EH (cell line): ENCODE measurements at regions not wholly inside any gene's neighbourhood (a gene's known extent, or its start where the extent isn't known, plus 50 kb on each side); places are given as distances from the start of the nearest gene placed in this dataset.

Experiments used
- DNase-seq: peaks from one replicate; pipeline ENCODE4 v3.0.0-alpha.2; 2015; ENCODE audit warnings: low read depth

GRCh38 chr3:159791336-159791735, 197.3 kb upstream of the IL12A start:
- DNase-seq, result no peak

- peak; percentile 27 for DNase-seq
Measured at GRCh38 chr3:159792070-159792469, 196.6 kb upstream of the IL12A start.

GRCh38 chr3:159795042-159795441, 193.6 kb upstream of the IL12A start:
- no peak for DNase-seq

DNA sequence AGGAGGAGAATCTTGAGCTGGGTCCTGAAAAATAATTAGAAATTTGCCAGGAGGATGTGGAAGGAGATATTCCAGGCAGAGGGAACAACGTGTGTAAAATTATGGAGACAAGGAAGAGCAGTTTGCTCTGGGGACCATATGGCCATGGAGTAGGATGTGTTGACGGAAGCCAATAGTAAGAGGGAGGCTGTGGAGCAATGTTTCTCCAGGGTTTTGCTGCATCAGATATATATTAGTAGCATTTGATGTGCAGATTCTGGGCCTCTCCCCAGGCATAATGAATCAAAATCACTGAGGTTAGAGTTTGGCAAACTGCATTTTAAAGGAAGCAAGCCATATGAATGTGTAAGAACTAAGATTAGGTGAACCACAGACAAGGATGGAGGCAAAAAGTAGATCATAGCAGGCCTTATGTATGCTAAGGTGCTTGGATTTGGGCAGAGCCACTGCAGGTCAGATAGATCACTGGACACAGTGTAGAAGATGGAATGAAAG, 192.9 kb upstream of the IL12A start:
- DNase-seq, result no peak

DNA sequence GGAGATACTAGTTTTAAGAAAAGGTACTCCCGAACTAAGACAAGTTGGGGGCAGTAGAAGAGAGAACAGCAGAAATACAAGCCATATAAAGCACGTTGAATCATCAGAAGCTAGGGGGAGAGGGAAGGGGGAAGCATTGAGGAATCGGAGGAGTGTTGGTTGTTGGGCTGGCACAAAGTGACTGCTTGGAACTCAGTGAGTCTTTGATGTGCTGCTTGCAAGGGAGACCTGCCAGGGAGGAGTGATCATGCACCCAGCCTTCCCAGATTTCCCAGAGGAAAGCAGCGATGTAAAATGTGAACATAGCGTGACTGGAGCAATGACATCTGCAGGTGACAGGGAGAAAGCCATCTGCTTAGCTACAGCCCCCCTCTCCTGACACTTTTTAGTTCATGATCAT, 192.4 kb upstream of the IL12A start:
- DNase-seq, result no peak

DNA sequence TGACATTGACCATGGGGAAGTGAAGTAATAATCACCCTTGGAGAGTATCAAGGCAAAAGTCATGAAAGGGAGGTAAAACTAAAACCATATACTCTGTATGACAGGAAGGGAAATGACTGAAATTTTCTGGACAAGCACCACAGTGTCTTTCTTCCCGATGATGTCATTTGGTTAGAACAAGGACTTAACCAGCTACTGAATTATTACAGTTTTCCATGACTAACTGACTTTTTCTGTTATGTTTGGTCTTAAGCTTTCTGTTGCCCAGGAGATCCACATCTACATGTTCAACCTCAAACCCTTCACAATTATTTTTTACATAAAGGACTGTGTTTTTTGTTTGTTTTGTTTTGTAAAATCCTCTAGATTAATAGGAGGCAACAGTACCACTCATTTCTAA, 191.9 kb upstream of the IL12A start:
- DNase-seq, result peak; percentile 86

GRCh38 chr3:159797771-159798170, 190.9 kb upstream of the IL12A start:
- DNase-seq, result no peak

DNA sequence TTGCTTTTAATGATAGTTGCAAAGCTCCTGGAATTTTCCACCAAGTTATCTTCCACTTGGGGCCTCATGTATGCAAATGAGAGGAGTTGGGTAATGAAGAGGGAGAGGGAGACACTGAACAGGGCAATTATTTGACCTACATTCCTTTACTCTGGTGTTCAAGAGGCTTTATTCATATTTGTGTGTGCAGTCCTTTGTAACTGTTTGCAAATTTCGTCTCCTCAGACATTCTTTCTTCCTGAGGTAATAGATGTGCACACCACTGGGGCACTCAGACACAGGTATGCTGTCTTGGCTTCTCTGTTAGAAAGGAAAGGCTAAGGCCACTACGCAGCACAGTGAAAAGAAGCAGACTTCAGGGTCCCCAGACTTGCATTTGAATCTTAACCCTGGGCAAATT, 189.7 kb upstream of the IL12A start:
- peak; percentile 77 for DNase-seq

GRCh38 chr3:159800434-159801155, 188.0 kb upstream of the IL12A start:
- DNase-seq, result peak; percentile 55

- no peak for DNase-seq
Measured at GRCh38 chr3:159802864-159803263, 185.8 kb upstream of the IL12A start.

DNA sequence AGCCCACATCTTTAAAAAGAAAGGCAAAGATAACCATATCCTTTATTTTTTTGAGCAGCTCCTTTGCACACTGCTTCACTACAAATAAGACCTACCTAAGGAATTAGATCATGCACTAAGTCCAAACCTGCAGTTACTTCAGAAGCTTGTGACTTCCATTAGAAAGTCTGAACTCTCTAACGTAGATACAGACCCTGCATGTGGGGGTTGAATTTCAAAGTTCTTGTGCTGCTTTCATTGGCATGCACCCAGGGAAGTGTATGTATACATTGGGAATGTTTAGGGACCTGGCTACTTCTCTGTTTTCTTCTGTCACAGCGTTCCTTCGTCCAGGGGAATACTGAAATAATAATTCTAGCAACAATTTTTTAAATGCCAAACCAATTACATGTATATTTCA, 185.2 kb upstream of the IL12A start:
- no peak for DNase-seq

DNA sequence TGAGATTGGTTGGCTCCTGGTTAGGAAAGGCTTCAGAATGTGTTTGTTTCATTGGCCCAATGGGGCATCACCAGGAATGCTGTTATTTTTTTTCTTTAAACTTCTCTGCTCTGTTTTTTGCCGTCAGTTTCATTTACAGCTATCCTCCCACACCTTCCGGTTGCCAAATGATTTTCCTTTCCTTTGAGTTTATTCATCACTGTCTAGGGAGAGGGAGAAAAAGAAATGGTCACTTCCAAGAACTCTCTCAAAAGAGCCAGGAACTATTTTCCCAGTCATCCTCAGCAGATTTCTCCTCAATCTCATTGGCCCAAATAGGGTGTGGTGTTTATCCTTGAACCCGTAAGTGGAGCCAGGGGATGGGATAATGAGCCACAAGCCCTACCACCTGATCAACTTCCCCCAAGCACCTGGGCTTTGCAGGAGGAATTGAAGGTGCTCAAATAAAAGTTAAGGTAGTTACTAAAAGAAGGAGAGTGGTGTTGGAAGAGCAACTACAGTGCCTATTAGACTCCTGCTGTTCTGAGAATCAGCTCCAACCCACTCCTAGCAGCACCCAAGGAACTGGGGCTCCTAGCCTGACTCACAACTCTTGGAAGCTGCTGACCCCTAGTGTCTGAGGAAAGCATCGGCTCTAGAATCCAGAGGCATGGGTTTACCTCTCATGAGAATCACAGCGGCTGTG, 183.8 kb upstream of the IL12A start:
- peak; percentile 89 for DNase-seq

DNA sequence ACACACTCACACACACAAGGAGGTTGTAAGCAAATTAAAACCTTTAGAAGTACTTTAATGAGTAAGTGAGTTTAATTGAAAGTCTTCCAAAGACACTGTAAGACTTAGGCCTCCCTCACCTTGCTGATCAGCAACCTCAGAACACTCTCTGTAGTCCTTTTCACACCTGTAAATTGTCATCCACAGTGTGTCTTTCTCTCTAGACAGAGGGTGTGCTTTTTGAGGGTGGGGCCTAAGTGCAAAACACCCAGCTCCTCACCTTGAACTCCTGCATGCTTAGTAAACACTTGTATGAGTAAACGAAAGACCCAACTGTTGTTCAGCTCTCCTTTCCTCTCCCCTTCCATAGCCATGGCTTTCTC, 183.2 kb upstream of the IL12A start:
- no peak for DNase-seq

GRCh38 chr3:159806412-159806811, 182.2 kb upstream of the IL12A start:
- no peak for DNase-seq

GRCh38 chr3:159807137-159808040, 181.2 kb upstream of the IL12A start:
- no peak for DNase-seq

DNA sequence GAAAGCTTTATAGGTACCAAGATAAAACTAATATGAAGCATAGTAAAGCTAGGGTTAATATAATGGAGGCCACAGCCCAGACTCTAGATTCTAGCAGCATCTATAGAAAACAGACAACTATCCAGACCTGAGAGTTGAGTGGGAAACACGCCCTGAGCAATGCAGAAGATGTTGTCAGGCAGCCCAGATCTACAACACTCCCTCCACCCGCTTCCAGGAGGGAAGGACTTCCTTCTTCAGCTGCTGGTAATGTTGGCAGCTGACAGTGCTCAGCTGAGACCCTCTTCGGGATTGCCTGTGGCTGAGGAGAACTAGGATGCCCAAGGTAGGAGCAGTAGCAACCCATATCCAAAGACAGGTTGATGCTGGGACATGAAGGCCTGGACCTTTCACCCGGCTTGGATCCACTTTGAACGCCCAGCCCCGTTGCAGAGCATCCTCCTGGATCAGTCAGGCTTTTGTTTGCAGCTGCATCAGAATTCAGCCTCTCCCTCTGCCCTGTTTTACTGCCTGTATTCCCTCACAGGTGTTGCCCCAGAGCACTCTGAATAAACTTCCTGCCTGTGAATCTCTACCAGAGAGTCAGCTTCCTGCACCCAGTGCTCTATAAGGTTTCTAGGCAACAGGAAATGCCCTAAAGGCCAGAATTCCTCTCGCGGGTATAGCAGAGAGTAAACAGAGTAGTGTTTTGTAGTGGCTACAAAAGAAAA, 174.7 kb upstream of the IL12A start:
- DNase-seq, result peak; percentile 77

DNA sequence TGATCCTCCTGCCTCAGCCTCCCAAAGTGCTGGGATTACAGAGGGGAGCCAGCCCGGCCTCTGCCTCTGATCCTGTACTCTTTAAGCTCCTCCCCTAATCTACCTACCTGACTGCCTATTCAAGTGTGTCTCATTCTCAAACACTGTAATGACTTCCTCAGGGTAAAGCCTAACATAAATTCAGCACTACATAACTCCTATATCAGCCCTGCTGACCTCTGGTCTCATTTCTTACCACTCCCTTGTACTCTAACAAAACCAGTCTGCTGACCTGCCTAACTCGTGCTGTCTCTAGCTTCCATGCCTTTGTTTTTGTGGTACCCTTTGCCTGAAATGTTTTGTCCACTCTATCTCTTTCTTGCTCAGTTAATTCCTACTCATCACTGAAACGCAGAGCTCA, 172.1 kb upstream of the IL12A start:
- DNase-seq, result no peak

DNA sequence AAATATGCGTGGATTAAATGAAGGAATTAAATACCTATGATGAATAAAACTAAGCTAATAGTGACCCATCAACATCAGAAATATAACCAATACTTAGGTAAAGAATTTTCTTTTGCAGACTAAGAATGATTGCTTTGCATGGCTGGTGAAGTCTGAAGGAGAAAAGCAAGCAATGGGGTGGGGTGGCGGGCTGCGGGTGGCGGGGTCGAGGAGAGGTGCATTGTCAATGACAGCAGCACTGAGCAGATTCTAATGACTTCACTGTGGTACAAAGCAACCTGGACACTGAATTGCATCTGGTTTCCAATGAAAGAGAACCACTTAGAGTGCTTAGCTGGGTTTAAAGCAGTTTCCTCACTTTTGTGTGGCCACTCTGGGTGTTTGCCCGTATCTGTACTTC, 171.5 kb upstream of the IL12A start:
- DNase-seq, result no peak

GRCh38 chr3:159817571-159817970, 171.1 kb upstream of the IL12A start:
- no peak for DNase-seq

GRCh38 chr3:159818399-159818798, 170.2 kb upstream of the IL12A start:
- DNase-seq, result no peak

- DNase-seq, result no peak
Measured at GRCh38 chr3:159818997-159819500, 169.6 kb upstream of the IL12A start.

DNA sequence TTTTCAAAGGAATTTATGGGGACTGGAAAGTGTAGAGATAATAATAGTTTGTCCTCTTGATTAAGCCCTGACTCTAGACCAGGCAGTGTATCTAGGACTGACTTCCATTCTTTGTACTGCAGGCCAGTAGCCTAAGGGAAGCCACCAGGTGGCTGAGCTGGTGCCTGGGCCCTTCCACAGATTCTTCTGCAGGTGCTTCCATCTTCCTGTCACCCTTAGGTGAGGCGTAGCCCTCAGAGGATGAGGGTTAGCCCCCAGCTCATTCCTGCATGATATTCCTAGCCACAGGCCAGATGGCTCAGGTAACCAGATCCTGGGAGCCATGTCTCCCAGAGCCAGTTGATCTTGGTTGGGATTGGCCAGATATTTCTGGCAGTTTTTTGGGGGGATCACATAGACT, 169.0 kb upstream of the IL12A start:
- no peak for DNase-seq
